GM19035 (cell line): ENCODE measurements at regions not wholly inside any gene's neighbourhood (a gene's known extent, or its start where the extent isn't known, plus 50 kb on each side); places are given as distances from the start of the nearest gene placed in this dataset.
"Not testable (repeated sequence)": the region's sequence is repeated elsewhere in the genome, so short reads cannot be mapped to it uniquely, and the experiment has no call there.

Experiments used
- ATAC-seq: cut with Tn5 transposase; IDR thresholded peaks from one replicate; pipeline ENCODE4 v1.9.1; 2021; ENCODE audit not compliant: unreplicated experiment

DNA sequence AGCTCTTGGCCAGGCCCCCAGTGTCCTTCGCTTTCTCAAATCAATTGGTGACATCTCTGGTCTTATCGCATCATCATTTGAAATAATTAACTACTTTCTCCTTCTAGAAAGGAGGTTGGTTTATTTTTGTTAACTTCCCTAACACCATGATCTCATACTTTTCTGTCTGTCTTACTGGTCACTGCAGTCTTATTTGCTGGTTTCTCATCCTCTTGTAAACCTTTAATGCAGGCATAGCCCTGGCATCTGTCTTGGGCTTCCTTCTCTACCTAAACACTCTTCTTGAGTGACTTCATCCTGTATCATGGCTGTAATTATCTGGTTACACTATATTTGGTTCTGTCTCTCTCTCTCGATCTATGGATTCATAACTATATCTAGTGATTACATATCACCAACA lies 152.8 kb downstream of the CYSLTR2 start:
- no peak for ATAC-seq

DNA sequence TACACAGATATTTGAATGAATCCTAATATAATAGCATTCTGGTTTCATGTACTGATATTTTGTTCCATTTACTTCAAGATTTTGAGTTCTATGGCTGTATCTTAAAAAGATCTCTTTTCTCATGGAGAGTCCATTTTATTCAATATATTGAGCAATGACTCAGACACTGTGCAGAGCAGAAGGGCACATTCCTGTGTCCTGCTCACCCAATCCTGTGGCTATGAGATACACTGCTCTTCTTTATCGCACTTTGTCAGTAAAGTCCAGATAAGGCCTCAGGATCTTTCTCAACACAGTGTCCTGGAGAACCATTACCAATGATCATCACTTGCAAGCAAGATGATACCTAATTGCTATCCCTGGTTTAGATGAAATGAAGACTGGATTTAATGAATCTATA lies 155.0 kb downstream of the CYSLTR2 start:
- ATAC-seq: no peak

DNA sequence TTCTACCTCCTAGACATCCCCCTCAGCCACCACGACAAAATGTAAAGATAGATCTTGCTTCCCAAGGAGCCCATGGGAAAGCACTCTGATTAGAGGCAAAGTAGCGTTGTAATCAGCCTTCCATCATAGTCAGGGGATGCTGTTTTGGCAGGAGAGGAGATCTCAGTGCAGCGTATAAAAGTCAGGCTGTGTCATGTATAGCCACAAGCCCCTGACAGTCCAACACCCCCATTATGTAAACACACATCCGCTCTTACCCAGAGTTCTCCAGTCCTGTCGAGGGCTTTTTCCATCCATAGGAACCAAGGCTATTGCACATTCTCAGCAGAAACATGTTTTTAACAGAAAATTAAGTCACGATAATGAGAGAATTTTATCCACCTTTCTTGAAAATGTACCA lies 156.3 kb downstream of the CYSLTR2 start:
- ATAC-seq: no peak

DNA sequence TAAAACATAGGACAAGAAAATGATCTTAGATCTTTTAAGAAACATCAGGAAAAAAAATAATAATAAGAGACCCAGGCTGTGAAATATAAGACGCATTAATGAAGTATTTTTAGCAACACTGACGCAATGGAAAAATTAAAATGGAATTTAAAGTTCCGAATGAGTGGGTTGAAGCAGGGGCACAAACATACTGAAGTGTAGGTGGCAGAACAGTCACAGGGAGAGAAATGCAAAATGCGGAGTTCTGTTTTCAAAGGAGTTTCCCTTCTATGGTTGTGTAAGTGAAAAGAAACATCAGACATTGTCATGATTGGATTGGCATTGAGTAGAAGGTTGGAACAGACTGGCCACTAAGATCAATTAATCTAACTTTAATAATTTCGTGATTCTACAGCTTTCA lies 159.8 kb downstream of the CYSLTR2 start:
- no peak for ATAC-seq

DNA sequence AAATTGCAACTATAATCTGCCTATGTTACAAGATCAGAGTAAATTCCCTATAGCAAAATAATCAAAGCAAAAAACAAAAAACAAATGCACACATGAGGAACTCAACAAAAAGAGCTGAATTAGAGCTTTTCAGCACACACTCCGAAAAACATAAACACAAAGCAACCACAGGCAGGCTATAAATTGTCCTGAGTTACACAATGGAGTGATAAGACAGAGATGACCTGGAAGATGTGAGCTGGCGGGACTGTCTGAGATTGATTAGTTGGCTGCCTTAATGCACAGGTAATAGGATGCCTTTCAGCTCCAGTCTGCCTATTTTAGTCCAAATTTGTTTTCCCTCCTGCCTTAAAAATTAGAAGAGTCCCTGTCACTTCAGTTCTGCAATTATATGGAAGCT lies 159.0 kb upstream of the FNDC3A start:
- ATAC-seq: no peak

DNA sequence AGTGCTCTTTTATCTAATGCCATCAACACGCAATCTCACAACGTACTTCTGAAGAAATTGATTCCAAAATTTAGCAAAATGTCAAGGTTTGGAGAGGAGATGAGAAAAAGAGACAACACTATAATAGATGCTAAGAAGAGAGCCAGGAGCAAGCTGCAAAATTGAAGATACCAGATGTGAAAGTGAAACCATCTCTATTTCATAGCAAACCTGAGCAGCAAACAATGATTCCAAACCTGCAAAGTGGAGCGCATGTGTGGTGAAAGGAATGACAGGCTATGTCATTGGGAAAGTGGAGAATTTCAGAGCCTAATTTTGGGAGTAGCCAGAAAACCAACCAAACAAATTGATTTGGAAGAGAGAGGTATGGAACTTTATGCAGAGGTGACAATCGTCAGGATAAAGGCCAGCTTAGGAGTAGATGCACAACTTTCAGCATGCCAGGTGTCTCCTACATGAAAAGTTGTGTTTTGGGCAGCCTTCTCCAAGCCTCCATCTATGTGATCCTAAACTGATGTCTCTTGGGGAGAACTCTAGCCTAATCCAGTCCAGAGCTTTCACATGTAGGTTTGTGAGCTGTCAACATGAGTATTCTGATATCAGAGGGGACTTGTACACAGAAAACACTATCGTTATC lies 158.4 kb upstream of the FNDC3A start:
- no peak for ATAC-seq

DNA sequence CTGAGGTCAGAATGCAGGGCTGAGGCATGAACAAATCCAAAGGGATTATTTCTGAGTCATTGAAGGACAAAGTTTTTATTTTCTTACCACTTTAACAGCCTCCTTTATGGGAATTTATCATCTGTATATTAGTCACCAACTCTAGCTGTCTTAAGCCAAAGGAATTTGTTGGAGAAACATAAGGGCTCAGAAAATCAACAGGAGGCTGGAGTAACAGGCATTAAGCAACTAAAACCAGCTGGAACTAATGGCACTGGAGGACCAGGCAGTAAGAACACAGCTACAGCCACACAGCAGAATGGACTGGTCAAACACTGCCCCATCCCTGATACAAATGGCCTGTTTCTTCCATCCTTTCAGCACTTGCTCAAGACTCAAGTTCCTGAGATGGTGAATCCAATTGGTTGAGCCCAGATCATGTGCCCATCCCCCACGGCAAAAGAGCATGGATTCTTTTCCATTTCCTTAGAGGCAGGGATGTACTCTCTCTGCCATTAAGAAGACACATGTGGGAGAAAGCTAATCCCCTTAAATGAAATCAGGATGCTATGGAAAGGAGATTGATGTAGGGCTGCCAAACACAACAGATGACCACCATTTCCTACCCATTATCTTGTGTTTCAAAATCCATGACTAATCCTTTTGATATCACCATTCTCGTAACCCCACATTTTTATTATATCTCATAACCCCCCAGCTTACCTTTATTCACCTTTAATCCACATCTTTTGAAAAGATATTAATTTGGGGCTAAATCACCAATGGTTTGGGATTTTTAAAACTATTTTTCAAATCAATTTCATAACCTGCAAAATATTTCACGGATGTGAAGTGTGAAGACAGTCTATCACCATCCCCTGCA lies 157.0 kb upstream of the FNDC3A start:
- ATAC-seq: no peak

DNA sequence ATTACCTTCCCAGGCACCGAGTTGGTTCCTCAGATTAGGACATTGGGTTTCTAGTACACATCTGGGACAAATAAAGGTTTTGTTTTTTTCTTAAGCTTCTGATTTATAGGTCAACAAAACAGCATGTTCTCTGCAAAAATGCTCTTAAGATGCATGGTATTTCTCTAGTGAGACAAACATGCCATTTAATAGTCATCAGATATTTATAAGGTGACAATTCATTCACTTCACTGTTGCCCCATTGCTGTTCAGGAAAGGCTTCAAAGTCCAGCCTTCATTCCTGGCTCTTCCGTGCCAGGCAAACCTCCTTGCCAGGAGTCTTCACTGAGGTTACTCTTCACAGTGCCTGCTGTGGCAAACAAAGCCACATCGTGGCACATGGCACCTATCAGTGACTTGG lies 156.3 kb upstream of the FNDC3A start:
- no peak for ATAC-seq

DNA sequence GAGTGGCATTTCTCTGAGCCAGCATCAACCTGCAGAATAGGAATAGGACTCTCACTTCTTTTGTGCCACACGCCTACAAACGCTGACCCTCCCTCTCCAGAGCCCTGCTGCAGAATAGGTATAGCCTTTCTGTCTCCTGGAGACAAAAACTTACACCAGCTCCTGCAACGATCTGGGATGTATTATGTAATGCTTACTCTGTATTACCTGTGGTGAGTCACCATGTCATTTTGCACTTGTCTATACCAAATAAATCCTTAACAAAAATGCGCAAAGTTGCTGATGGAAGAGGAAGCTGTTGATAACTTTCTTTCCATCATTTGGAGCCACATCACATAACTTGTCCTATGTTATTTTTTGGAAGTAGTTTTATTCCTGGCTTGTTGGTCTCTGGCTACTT lies 155.8 kb upstream of the FNDC3A start:
- ATAC-seq: no peak

DNA sequence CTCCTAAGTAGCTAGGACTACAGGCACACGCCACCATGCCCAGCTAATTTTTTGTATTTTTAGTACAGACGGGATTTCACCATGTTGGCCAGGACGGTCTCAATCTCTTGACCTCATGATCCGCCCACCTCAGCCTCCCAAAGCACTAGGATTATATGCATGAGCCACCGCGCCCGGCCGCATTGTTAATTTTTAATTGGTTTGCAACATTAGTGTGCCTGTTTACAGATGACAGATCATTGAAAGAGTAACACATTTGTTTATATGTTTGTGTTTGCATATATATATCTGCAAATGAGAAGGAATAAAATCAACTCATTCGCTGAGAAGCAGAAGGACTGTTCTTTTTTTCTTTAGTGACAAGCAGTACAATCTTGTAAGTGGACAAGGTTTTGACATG lies 152.2 kb upstream of the FNDC3A start:
- not testable (repeated sequence) for ATAC-seq

DNA sequence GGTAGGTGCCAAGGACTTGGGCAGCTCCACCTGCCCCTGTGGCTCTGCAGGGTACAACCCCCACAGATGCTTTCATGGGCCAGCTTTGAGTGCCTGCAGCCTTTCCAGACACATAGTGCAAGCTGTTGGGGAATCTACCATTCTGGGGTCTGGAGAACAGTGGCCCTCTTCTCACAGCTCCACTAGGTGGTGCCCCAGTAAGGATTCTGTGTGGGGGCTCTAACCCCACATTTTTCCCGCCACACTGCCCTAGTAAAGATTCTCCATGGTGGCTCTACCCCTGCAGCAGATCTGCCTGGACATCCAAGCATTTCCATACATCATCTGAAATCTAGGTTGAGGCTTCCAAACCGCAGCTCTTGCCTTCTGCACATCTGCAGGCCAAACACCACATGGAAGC lies 149.7 kb upstream of the FNDC3A start:
- no peak for ATAC-seq

DNA sequence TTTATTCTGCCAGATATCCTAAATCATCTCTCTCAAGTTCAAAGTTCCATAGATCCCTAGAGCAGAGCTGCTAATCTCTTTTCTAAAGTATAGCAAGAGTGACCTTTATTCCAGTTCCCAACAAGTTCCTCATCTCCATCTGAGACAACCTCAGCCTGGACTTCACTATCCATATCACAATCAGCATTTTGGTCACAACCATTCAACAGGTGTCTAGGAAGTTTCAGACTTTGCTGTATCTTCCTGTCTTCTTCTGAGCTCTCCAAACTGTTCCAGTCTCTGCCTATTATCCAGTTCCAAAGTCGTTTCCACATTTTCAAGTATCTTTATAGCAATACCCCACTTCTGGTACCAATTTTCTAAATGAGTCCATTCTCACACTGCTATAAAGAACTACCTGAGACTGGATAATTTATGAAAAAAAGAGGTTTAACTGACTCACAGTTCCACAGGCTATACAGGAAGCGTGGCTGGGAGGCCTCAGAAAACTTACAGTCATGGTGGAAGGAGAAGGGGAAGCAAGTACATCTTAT lies 148.7 kb upstream of the FNDC3A start:
- not testable (repeated sequence) for ATAC-seq

DNA sequence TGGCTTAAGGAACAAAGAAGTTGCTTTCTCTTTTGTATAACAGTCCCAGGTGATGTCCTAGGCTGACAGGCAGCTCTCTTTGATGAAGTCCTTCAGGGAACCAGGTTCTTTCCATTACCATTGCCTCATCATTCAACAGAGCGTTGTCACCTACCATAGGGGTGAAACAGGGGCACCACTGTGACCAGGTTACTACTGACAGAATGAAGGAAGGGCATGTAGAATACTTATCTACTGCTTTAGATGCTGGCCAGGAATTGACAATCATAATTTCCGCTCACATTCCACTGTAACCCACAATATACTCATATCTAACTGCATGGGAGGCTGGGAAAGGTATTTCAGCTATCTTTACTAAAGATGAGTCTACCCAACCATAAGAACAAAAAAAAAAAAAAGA lies 148.0 kb upstream of the FNDC3A start:
- ATAC-seq: no peak

DNA sequence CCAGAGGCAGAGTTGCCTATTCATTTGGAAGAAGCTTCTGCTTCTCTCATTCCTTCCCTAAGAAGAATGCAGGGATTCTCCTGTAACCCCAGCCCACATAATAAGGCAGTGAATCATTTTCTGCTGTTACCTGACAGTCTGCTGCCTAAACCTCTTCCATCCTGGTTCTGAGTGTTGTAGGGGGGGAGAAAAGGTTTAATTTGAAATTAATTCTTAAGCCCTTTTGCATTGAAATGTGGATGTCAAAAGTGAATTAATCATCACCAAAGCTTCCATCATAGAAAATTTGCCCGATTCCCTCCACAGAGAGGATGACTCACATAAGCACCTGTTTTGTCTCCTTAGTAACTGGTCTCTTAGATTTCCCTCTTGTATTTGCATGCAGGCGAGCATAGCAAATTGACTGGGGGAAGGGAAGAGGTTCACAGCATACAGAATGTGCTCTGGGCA lies 146.7 kb upstream of the FNDC3A start:
- no peak for ATAC-seq

DNA sequence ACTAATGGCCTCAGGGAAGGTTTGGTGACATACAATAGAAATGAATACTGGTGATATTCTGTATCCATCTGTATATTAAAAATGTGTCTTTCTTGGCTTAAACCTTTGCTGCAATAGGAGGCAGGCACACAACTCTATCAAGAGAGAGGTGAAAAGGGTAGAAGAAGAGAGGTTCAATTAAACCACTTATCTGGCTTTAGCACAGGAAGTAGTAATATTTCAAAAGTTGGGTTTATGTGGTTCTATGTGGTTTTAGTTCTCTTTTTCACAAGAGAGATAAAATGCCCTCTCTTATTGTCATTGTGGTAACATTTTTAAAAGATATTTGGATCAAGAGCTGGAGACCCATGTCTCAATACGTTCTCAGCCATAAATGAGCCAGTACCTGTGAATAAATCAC lies 146.2 kb upstream of the FNDC3A start:
- ATAC-seq: no peak

DNA sequence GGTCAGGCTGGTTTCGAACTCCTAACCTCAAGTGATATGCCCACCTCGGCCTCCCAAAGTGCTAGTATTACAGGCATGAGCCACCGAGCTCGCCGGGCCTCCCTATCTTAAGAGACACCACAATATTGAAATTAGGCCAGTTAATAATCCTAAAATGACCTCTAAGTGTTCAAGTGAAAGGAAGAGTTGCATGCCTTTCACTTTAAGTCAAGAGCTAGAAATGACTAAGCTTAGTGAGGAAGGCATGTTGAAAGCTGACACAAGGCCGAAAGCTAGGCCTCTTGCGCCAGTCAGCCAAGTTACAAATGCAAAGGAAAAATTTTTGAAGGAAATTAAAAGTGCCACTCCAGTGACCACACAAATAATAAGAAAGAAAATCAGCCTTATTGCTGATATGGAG lies 144.5 kb upstream of the FNDC3A start:
- no peak for ATAC-seq

DNA sequence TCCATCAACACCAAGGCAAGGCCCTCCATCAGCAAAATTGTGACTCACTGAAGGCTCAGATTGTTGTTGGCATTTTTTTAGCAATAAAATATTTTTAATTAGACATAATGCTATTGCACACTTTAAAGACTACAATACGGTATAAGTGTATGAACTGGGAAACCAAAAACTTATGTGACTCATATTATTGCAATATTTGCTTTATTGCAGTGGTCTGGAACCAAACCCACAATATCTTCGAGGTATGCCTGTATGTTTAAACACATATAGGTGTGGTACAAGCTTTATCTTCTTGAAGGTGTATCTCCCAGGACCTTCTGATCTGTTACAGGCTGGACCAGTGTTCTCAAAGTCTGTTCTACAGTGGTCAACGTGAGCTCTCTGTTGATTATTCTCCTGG lies 142.3 kb upstream of the FNDC3A start:
- no peak for ATAC-seq

DNA sequence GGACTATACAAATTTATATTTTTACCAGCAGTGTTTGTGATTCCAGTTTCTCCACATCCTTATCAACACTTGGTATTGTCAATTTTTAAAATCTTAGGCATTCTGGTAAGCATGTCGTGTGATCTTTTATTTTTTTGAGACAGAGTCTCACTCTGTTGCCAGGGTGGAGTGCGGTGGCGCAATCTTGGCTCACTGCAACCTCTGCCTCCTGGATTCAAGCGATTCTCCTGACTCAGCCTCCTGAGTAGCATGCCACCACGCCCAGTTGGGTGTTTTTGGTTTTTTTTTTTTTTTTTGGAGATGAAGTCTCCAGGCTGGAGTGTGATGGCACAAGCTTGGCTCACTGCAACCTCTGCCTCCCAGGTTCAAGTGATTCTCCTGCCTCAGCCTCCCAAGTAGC lies 140.4 kb upstream of the FNDC3A start:
- not testable (repeated sequence) for ATAC-seq

DNA sequence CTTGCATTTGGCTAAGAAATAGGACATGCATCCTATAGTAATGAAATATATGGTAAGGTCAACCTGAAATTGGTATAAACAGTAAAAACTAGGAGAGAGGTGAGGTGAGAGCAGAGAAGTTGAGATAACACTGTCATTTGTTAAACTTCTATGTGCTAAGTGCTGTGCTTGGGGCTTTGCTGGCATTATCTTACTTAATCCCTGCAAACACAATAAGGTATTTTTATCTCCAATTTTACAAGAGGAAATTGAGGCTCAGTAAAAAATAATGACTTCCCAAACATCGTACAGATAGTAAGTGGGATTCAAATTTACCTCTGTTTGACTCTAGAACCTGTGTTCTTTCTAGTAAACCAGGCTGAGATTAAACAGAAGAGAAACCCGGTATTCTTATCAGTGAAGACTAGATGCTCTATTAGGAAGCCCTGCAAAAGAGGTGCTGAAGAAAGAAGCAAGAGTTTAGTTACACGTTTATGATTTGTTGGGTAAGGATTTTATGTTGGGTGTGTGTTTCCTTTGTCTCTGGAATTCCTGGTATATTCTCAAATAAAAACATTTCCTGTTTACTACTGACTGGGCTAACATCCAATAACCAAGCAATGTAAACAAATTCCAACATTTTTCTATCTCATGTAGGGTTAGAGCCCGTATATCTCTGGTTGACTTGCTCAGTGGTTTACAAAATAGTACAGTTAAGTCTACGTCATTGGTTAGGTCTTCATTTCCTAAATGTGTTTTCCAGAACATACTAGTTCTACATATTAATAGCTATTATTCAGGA lies 137.3 kb upstream of the FNDC3A start:
- no peak for ATAC-seq

DNA sequence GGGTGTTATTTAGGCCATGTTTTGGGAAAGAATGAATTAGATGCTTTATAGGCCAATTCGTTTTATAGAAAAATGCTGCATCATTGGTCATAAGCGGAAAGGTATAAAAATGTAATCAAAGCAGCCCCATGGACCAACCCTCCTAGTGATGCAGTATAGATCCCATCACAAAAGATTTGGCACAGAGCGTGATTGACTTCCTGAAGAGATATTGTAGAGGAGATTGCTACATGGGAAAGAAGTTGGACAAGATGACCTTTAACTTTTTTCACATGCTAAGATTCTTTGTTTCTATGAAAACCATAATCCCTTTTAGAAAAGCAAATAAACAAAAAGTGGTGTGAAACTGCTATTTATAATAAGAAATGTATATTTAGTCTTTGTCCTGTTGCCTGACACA lies 136.5 kb upstream of the FNDC3A start:
- no peak for ATAC-seq

DNA sequence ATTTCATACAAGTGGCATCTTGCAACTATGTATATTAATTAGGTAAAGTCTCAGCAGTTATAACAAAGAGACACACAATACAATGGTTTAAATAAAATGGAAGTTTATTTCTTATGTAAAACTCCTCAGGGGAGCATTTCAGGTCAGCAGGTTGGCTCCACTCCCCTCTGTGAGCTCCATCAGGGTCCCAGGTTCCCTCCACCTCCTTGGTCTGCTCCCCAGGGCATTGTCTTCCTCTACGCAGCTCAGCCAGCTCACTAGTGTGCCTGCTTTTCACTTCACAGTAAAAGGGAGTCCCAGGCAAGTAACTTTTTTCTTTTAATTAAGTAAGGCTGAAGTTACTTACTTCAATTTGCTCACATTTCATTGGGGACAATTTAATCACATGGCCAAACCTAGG lies 135.3 kb upstream of the FNDC3A start:
- no peak for ATAC-seq

DNA sequence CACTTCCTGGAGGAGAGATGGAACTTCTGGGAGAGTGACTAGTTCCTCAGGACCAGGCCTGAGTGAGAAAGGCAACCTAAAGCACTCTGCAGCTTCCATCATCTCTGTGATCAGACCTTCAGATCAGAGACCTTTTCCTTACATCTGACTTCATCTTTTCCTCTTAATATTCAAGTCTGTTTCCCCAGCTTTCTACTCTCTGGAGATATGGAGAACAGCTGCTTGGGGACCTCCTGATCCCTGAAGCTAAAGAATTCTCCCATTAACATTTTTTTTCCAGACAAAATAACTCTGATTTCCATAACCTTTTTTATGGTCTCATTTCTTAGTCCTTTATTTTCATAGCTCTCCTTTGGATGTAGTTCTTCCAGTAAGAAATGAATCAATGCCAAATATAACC lies 133.4 kb upstream of the FNDC3A start:
- ATAC-seq: no peak
